Stimulated activated CD4-positive, alpha-beta T cell treated with anti-CD3 and anti-CD28 coated beads, Interleukin-15, amount 100 ng/mL, for 48 hours (primary cell): ENCODE measurements at regions not wholly inside any gene's neighbourhood (a gene's known extent, or its start where the extent isn't known, plus 50 kb on each side); places are given as distances from the start of the nearest gene placed in this dataset.

Experiments used
- DNase-seq, 2 donors: peaks; one replicate each; pipeline ENCODE4 v3.0.0-alpha.2; 2020; ENCODE audit warnings: low read depth in 2 of 2

DNA sequence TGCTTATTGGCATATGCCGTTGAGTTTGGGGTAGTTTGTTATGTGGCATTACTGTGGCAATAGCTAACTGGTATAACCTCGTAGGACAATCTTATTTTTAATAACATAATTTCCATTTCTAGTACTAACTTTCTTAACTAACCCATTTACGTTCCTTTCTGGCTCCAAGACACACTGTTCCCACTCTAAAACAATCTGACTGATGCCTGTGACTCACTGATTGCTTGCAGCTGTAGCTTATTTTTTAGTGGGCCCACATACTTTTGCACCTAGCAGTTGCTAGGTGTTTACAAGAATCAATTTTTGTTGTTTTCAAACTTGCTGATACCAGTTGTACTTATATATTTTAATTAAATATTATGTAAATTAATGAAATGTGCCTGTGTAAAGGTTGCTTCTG lies 52.2 kb downstream of the FAT3 start:
- DNase-seq = no peak

DNA sequence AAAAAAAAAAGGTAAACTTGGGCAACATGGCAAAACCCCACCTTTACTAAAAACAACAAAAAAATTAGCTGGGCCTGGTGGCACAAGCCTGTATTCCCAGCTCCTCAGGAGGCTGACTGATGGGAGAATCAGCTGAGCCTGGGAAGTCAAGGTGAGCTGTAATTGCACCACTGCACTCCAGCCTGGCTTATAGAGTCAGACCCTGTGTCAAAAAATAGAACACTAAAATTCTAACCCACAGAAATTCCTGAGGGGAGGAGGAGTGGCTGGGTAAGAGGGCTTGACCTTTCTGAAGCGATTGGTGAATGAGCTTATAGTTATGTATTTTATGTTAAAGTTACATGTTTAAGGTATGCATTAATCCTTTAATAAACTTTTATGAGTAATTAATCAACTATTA lies 53.3 kb downstream of the FAT3 start:
- no peak for DNase-seq

DNA sequence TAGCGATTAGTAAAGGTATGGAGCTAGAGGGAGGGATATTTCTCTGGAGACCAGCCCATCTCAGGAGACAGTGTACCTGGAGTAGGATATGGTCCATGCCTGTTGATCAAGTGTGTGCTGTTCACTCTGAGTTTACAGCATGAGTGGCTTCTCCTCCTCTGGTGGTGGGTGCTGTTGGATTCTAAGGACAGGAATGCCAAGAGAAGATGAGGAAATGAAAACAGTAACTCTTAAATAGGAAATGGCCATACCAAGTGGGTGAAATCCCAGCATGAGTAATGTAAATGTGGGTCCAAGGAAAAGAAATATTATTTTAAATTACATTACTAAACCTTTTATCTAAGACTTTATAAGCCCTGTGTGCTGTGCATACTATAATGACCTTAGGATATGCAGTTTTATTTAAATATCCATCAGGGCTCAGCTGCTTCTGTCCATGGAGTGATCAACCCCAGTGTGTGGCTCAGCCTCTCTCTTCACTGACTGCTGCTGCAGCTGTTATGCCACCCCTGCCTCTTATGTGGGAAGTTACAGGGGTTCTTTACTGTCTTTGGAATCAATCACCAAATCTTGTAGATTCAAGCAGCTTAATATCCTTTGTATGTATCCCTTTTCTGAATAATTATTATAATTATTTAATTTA lies 54.3 kb downstream of the FAT3 start:
- no peak for DNase-seq

DNA sequence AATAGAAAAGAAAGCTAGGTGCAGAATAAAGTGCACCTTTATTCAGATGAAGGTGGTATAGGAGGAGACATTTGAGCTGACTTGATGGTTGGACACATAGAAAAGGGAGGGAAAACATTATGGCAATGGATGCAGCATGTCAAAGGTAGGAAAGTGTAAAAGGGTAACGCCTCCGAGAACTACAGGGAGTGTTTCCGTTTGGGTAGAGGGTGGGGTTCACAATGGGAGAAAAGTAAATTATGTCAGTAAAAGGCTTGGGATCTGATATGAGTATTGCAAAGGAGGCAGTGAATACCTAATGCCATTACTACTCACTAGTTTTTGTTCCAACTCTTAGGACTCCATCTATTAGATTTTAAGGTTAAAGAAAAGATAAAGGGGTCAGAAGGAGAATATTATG lies 59.5 kb downstream of the FAT3 start:
- DNase-seq = no peak

DNA sequence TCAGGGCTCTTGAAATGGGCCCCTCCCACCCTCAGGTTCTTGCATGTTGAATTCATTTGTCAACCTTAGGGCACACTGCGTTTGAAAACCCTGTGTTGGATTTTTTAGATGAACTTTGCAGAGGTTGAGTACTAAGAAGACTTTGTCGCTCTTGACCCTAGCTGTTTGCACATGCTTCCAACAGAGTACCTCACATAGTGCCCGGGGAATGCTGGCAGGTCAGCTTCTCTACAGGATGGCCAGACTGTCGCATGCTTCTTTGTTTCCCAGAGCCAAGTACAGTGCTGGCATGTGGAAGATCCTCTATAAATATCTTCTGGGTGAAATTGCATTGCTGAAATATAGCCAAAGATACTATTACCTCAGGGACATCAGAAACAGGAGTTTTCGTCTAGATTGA lies 59.9 kb downstream of the FAT3 start:
- no peak for DNase-seq

DNA sequence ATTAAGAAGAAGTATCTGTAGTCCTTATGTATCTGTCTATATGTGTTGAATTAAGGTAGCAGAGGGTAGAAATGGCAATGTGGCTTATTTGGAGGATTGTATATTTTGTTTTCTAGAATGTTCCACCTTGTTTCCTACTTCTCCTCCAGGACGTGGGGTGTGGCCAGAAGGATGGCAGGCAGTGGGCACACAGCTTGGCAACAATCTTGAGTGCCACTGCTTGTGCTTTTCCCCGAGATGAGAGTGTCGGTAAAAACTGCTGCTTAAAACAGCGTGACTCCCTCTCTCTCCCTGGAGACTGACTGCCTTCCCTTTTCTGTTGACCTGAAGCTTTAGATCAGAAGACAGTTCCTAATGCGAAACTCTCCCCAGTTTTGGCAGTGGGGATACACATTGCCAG lies 61.2 kb downstream of the FAT3 start:
- DNase-seq = no peak

DNA sequence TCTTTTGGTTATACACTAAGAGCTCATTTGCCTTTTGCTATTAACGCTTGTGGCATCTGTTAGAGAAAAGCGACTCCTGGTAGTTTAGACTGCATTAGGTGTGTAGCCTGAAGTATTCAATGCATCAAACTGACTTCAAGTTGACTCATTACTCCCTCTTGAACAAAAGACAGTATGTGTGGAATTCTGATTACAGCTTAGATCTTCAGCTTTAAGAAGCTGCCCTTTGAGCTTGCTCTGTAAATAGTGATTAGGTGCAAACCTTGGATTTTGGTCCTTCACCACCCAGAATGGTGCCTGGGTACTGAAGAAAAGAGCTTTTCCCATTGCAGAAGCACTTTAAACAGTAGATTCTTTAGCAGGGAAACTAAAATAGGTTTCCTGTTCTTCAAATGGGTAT lies 62.1 kb downstream of the FAT3 start:
- no peak for DNase-seq

DNA sequence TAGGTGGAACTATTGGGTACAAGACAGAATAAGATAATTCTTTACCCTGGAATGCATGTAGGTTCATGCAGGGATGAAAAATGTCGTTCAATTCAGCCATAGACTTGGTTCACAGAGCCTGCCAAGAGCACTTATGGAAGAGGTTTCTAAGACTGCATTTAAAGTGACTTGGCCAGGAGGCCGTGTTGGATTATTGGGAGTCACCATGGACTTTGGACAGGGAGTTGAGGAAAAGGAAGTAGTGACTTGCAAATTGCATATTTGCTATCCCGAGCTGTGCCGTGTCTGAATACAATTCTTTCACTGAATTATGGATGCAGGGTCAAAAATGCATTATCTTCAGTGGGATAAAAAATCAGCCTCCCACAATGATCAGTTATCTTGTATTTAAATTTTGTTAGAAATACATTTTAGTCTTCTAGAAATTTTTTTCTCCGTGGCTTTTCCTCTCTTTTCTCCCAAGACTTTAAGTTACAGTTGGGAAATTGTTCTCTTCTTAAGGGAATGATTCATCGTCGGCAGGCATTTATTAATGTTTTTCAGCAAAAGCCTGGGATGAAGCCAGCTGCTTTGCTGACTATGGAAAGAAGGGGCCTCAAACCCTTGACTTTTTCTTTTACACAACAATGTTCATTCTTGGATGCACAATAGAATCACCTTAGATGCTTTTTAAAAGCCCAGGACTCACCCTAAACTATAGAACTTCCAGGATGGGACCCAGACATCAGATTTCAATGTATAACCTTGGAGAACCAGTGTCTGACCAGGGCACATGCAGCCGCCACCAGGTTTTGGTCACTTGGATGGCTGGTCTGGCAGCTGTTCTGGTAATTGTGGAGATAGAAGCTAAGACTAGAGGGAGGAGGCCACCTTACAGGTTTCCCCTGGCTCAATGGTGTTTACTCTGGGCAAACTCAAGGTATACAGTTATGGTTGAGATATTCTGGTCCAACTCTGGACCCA lies 70.8 kb downstream of the FAT3 start:
- DNase-seq = no peak

DNA sequence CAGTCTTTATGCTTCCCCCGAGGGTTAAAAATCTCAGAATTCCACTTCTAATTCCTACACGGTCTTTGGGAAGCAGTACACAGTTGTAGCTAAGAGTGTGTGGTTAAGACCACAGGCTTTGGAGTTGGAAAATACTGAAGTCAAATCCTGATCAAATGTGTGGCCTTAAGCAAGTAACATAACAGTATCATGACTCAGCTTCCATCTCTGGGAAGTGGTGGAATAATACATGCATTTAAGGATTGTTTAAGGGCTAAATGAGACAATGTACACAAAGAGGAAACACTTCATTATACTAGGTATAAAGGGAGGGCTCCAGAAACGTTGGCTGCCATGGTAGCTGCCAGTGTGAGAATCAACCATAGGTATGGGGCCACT lies 71.5 kb downstream of the FAT3 start:
- no peak for DNase-seq

DNA sequence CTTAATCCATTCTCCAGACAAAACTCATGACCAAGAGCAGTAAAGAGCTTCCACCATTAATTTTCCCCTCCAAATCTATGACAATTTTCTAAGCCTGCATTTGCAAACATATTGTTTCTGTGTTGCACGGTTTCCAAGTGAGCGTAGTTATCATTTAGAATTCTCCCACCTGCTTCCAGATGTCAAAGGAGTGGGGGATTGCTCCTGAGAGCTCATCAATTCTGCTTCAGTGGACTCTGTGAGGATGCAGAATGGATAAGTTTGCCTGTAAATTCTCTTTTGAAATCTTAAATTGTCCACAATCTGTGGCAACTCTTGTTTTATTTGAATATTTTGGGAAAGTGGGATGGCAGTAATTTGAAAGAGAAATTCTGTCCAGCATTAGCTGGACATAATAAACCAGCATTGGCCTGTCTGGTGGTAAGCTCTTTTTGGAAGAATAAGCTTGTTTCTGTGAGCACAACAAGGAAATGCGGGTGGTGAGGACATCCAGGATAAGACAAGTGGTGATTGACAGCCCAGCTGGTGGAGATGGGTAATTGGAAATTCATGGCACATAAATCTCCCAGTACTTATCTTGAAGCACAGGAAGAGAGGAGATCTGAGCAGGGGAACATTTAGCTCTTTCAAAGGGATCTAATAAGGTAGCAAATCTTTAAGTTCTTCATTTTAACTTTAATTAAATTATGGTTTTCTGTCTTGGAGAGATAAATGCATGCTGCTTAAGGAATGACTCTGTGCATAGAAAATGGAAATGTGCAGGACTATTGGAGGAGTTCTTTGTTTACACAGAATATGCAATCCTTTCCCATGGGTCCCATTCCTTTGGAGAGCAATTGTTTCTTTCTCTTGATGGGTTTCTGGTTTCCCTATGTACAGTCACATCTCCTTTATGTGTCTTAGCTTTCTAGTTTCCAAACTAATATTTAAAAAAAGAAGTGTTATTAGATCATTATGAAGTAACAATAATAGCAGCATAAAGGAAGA lies 73.2 kb downstream of the FAT3 start:
- DNase-seq = no peak

DNA sequence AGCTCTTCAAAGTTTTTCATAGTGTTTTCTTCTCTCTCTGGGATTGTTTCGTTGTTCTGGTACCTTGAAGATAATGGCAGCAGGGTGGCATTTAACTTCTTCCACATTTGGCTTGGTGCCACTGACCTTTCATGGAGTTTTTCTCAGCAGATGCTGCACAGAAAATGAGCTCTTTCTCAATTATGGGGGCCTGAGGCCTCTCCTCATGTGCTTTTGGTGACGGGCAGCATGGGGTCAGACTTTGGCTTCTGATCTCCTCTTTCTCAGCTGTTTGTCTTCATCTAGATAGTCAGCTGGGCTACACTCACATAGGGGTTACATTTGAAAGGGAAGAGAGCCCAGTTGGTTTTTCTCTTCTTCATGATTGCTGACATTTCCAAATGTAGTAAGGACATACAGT lies 76.3 kb downstream of the FAT3 start:
- no peak for DNase-seq

DNA sequence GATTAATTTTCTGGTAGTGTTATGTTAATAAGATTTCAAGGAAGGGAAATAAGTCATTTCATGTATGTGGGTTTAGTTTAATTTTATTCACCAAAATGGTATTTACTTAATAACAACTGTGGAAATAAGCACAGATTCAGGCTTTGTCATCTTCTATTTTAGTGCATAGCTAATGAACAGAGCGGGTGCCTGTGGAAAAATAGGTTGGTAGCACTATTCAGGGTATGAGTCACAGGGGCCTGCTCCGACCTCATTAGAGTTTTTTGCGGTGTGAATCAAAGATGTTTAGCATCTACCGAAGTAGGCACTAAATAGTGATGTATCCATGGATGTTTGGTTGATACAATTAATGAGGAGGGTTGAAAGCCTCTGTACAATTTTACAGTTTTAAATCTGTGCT lies 78.2 kb downstream of the FAT3 start:
- DNase-seq = no peak

DNA sequence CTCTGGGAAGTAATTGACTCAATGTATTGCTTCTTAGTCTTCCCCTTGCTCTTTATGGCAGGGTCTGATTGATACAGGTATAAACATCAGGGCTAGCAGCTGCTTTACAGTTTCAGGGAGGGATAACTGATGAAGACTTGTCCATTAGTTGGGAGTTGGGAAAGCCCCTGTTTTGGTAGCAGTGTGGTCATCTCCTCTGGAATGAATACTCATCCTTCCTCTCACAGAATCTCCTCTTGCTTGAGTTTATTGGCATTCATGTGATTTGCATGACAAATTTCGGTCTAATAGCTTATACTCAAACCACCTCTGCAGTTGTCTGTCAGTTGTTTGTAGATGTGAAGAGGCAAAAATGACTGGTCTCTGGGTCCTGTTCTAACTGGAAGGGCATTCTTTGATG lies 79.7 kb downstream of the FAT3 start:
- no peak for DNase-seq

DNA sequence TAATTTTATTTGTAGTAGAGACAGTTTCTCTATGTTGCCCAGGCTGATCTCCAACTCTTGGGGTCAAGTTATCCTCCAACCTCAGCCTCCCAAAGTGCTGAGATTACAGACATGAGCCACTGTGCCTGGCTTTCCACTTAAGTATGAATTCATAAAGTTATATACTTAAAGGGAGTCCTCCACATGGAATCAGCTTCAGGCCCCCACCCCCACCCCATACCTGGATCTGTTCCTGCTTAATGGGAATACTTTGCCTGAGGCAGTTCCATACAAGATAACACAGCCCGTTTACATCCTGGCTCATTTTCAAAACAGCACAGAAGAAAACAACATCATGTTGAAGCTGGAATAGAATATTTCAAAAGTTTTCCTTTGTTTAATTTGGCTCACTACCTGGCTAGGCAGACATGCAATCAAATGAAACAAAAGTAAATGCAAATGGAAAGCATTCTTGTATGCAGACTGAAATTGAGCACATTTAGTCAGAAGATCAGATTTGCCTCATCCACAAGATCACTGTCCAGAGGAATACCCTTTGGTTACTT lies 82.4 kb downstream of the FAT3 start:
- no peak for DNase-seq

DNA sequence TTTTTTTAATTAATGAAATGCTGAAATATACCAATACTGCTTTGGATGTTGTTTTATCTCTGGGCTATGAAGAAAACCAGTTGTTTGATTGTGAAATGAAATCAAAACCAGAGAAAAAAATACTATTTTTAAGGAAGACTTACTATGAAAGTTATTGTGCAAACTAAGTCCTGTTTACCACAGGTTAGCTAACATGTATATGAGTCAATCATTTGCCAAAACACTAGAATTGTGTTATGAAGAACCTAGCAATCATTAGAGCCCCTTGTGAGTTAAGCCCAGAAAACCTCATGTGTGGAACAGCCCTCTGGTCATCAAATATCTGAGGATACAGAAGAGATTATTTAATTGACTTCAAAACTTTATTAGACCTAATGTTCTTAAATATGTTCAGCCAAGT lies 83.7 kb downstream of the FAT3 start:
- DNase-seq = no peak

DNA sequence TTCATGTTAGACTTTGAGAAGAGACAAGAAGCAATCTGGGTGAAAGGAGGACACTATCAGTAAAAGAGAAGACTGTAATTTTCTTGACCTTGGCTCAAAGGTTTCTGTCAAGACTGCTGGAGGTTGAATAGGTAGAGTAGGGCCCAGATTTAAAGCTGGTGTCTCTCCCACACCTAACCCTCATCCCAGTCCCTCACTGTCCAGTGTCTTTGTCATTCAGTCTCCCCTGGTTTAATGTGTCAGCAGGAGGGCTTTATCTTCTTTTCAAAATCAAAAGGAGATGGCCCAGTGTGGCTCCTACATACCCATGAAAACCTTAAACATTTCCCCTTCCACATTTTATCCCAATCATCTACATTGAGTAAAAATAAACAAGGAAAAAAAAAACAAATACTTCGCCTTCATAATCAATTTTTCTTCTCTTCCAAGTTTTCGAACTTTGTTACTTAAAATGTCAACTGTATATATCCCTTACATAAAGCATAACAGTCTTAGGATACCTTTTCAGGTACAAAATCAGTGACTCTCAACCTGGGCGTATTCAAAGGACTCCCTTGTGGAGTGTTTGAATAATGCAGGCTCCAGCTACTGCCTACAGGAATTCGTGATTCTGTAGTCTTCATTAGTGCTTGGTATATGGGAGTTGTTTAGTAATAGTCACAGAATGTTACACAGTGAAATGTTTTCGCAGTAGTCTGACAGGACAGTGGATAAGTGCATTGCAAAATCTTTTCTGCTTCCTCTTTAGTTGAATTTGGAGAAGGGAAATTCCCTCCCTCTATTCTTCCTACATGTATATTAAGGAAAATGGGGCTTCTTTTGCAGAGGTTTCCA lies 87.2 kb downstream of the FAT3 start:
- no peak for DNase-seq

DNA sequence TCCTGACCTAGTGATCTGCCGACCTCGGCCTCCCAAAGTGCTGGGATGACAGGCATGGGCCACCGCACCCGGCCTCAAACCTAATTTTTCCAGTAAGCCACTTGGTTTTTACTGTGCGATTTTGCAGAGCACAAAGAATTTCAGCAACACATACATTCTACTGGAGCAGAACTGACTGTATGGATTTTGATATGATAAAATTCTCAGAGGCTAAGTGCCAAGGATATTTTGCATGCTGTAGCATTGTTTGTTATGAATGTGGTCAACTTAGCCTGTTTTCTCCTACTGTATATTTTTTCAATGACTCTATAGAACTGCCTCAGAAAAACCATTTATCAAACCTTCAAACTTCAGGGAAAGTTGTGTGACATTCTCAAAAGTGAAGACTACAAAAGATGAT lies 89.2 kb downstream of the FAT3 start:
- DNase-seq = no peak

DNA sequence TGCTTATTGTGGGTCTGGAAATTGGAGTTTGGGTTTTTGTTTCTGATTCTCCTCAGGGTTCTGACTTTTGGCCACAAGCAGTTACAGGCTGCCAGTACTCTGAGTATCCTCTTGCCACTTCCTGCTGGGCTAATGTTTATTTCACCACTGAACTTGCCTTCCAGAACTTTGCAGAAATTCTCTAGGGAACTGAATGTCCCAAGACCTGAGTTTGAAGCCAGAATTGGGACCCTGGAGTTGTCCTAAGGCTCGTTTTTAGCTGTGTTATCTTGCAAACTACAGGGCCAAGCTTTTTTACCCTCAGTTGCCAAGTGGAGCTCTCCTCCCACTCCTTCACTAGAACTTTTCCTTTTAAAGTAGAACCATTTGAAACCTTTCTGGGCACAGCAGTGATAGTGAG lies 89.9 kb downstream of the FAT3 start:
- no peak for DNase-seq

DNA sequence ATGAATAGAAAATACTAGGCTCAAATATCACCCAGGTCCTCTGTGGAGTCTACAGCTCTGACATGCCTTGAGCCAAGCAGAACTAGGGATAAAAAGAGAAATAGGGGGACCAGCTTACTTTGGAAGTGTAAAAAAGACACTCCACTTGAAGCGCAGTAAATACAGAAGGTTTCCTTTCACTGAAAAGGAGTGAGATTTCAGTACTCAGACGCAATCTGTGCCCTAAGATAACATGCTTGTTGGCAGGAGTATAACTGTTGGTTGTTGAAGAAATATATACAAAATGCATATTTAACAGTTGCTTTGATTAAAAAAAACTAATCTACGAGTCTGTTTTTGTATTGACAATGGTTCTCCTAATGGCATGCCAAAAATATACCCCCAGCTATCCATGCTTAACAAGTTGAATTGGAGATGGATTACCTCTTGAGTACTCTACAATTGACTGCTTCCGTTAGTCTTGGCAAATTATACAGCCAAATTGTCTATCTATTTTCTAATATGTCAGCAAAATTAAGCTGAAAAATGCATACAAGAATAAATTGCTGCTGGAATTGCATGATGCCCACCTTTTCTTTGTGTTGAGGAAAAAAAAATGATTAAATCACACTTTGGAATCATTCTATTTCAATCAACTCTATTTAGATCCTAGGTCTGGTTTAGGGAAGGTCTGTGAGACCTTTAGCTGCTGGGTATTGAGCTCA lies 91.6 kb downstream of the FAT3 start:
- DNase-seq = no peak

DNA sequence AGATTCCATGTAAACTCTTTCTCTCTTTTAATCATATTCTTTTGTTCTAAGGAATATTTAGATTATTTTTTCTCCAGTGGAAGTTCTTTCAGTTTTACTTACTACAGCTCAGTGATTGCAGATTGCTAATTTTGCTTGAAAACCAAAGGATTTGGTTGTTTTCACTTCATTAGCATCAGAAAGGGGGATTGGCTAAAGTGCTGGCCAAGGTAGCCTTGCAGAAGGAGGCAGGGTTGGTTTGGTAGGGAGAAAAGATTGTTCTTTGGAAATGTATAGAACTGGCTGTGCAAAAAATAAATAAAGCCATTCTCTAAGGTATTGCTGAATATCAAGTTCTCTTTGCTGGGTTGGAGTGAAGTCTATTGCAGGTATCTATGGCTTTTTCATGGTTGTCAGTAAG lies 92.6 kb downstream of the FAT3 start:
- DNase-seq = no peak
